ENCODE measurements at regions not wholly inside any gene's neighbourhood (a gene's known extent, or its start where the extent isn't known, plus 50 kb on each side); places are given as distances from the start of the nearest gene placed in this dataset.

DNA sequence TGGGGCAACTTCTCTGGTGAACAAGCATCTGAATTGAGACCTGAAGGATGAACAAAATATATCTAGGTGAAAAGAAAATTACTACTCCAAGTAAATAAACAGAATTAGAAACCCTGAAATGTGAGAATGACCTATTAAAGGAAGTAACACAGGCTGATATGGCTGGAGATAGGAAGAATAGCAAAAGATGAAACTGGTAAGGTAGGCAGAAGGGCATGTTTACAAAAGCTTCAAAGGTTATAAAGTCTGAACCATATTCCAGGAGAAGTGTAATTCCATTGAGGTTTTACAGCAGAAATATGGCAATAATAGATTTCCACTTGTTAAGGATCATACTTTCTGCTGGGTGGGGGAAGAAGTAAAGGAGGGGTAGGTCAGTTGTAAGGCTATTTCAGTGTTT lies 452.0 kb downstream of the GBA3 start:
- TF ChIP-seq, protein P1, sequence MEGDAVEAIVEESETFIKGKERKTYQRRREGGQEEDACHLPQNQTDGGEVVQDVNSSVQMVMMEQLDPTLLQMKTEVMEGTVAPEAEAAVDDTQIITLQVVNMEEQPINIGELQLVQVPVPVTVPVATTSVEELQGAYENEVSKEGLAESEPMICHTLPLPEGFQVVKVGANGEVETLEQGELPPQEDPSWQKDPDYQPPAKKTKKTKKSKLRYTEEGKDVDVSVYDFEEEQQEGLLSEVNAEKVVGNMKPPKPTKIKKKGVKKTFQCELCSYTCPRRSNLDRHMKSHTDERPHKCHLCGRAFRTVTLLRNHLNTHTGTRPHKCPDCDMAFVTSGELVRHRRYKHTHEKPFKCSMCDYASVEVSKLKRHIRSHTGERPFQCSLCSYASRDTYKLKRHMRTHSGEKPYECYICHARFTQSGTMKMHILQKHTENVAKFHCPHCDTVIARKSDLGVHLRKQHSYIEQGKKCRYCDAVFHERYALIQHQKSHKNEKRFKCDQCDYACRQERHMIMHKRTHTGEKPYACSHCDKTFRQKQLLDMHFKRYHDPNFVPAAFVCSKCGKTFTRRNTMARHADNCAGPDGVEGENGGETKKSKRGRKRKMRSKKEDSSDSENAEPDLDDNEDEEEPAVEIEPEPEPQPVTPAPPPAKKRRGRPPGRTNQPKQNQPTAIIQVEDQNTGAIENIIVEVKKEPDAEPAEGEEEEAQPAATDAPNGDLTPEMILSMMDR (IDR thresholded peaks at IDR 0.05; ENCODE audit: insufficient read depth, low read length, poor library complexity, severe bottlenecking) = no peak
- no peak for TF ChIP-seq EZH2phosphoT487 (conservative IDR thresholded peaks at IDR 0.05; ENCODE audit: low read length)

Measured in SU-DHL-6 (cell line).